ENCODE measurements at regions not wholly inside any gene's neighbourhood (a gene's known extent, or its start where the extent isn't known, plus 50 kb on each side); places are given as distances from the start of the nearest gene placed in this dataset.

GRCh38 chr6:95169775-95170174 is 407.6 kb upstream of the MANEA start:
- intact Hi-C loops (cut with DNase I; ENCODE audit: low total_unique reads) = no loop called here
- DNase-seq = no peak
- Histone ChIP-seq H3K27me3 (replicated peaks in 1 of 7) (no peaks in the 10 kb centered on the region), H3K36me3 (no peaks in the 10 kb centered on the region), H3K27ac (no peak overlapping the region), H3K9me3 (no peaks in the 10 kb centered on the region), H3K4me1 (no peaks in the 10 kb centered on the region), H3K4me3 (no peak overlapping the region)
- TF ChIP-seq POLR2A (IDR thresholded peaks at IDR 0.05) = no peak
- WGBS, 5 donors = 39 to 73% (median 42%) methylated on average over 2 of the region's 2 CpGs

DNA sequence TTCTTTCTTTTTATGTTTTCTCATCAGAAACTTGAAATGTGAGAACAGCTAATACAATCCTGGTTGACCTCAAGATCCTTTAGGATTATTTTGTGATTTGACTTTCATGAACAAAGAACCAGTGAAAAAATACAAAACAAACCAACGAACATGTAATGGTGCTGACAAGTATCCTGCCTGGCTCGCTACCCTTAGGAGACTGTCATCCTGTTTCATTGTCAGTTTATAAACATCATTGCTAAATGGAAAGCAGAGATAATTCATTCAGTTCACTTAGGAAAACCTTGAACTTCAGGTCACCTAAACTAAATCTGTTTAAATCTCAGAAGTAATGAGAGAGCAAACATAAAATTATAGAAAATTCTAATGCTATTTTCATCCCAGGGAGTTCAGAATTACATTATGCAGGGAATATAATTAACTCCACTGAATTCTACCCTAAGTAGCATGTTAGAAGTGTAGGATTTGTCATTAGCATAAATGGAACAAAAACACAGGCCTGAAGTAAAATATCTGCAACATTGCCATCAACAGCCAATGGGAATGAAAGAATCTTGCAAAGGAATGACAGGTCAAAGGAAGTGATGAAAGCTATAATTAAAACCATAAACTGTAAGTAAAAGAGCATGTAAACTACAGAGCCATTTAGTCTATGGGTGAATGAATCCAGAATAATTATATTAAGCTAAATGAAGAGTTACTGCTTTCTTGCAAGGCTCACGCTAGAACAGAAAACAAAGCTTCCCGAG is 401.2 kb upstream of the MANEA start:
- H3K4me1 ChIP-seq = no peaks in the 10 kb centered on the region
- no peak for DNase-seq
- H3K4me3 ChIP-seq = no peak overlapping the region
- no peaks in the 10 kb centered on the region for H3K9me3 ChIP-seq
- TF ChIP-seq POLR2AphosphoS5 (IDR thresholded peaks at IDR 0.05) = no peak
- TF ChIP-seq POLR2A (IDR thresholded peaks at IDR 0.05) = no peak
- no peak for TF ChIP-seq CTCF (IDR thresholded peaks at IDR 0.05 in 8 of 11, conservative IDR thresholded peaks at IDR 0.05 in 3 of 11)
- intact Hi-C loops (cut with DNase I; ENCODE audit: low total_unique reads) = no loop called here
- no peaks in the 10 kb centered on the region for H3K36me3 ChIP-seq
- H3K27me3 ChIP-seq (replicated peaks in 1 of 7) = no peaks in the 10 kb centered on the region
- no peak overlapping the region for H3K27ac ChIP-seq
- WGBS, 5 donors = 66 to 75% (median 71%) methylated on average over 4 of the region's 4 CpGs

- Histone ChIP-seq H3K4me3 (no peak overlapping the region), H3K9me3 (no peaks in the 10 kb centered on the region), H3K27me3 (replicated peaks in 1 of 7) (no peaks in the 10 kb centered on the region), H3K36me3 (no peaks in the 10 kb centered on the region), H3K4me1 (no peaks in the 10 kb centered on the region), H3K27ac (no peak overlapping the region)
- TF ChIP-seq POLR2A (IDR thresholded peaks at IDR 0.05) = no peak
- no peak for TF ChIP-seq CTCF (IDR thresholded peaks at IDR 0.05 in 8 of 11, conservative IDR thresholded peaks at IDR 0.05 in 3 of 11)
- no peak for TF ChIP-seq POLR2AphosphoS5 (IDR thresholded peaks at IDR 0.05)
- WGBS, 5 donors = 38 to 62% (median 47%) methylated on average over 2 of the region's 2 CpGs
- DNase-seq = no peak
- intact Hi-C loops (cut with DNase I; ENCODE audit: low total_unique reads) = no loop called here
Measured at GRCh38 chr6:95185874-95186273, 391.5 kb upstream of the MANEA start.

DNA sequence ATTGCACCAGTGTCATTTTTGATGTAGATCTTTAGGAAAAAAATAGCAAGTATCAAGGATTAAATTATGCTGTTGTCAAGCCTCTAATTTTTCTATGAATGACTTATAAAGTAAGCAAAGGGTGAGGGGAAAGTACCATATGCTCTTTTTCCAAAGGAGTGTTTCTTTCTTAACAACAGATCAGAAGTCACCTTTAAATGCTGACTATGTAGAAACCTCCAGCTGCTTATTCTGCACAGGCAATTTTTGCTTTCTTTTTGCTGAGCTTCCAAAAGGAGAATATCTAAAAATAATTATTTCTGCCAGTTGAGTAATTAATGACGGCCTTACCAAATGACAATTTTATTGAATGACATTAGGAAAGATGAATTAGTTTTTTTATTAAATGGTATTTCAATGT is 390.6 kb upstream of the MANEA start:
- WGBS, 5 donors = 73 to 80% (median 79%) methylated on average over 1 of the region's 1 CpG
- no peak for DNase-seq
- no peaks in the 10 kb centered on the region for H3K27me3 ChIP-seq (replicated peaks in 1 of 7)
- no peaks in the 10 kb centered on the region for H3K4me1 ChIP-seq
- H3K9me3 ChIP-seq = no peaks in the 10 kb centered on the region
- H3K4me3 ChIP-seq = no peak overlapping the region
- no peaks in the 10 kb centered on the region for H3K36me3 ChIP-seq
- intact Hi-C loops (cut with DNase I; ENCODE audit: low total_unique reads) = no loop called here
- TF ChIP-seq CTCF (IDR thresholded peaks at IDR 0.05 in 8 of 11, conservative IDR thresholded peaks at IDR 0.05 in 3 of 11) (no peak), POLR2AphosphoS5 (IDR thresholded peaks at IDR 0.05) (no peak), POLR2A (IDR thresholded peaks at IDR 0.05) (no peak)
- H3K27ac ChIP-seq = no peak overlapping the region
